ENCODE measurements at regions not wholly inside any gene's neighbourhood (a gene's known extent, or its start where the extent isn't known, plus 50 kb on each side); places are given as distances from the start of the nearest gene placed in this dataset.

DNA sequence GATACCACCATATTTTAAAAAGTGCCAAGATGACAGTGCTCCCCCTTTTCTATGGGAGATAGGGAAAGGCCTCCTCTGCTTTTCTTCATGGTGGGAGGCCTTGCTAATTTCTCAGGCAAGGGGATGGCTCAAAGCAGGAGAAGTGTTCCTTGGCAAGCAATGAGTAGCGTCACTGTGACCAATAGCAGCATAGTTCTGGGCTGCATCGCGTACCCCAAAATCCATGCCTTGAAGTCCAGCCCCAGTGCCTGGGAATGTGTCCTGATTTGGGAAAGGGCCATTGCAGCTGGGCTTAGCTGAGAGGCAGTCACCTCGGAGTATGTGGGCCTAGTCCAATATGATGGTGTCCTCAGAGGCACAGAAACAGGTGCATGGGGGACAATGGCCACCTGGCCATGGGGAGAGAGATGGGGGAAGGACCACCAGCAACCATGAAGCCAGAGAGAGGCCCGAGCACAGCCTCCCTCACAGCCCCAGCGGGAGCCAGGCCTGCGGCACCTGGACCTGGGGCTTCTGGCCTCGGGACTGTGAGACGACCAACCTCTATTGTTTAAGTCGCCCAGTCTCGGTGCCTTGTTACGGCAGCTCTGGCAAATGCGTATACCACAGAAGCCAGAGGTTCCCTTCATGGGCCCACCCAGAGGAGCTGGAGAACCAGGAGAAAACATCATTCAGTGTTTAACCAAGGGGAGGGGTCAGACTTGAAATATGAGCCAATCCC is 153.1 kb upstream of the RPS6KA2 start:
- TF ChIP-seq, protein P1, sequence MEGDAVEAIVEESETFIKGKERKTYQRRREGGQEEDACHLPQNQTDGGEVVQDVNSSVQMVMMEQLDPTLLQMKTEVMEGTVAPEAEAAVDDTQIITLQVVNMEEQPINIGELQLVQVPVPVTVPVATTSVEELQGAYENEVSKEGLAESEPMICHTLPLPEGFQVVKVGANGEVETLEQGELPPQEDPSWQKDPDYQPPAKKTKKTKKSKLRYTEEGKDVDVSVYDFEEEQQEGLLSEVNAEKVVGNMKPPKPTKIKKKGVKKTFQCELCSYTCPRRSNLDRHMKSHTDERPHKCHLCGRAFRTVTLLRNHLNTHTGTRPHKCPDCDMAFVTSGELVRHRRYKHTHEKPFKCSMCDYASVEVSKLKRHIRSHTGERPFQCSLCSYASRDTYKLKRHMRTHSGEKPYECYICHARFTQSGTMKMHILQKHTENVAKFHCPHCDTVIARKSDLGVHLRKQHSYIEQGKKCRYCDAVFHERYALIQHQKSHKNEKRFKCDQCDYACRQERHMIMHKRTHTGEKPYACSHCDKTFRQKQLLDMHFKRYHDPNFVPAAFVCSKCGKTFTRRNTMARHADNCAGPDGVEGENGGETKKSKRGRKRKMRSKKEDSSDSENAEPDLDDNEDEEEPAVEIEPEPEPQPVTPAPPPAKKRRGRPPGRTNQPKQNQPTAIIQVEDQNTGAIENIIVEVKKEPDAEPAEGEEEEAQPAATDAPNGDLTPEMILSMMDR (IDR thresholded peaks at IDR 0.05), result no peak
- intact Hi-C loops (cut with micrococcal nuclease), result loop anchor here (5.0 to 10.0 kb wide), 3 partner anchors 362 to 515 kb away; partner anchors contain the start of gene UNC93A (in 1 of the 2)
- Histone ChIP-seq H3K4me3 (replicated peaks in 1 of 3; ENCODE audit: low read depth in 2 of 3, low read length in 3 of 3) (no peak overlapping the region), H3K9me3 (replicated peaks in 1 of 2; ENCODE audit: control insufficient read depth in 1 of 2, insufficient read depth in 1 of 2, low read length in 2 of 2) (no peaks in the 10 kb centered on the region), H3K27me3 (ENCODE audit: control insufficient read depth in 2 of 2, insufficient read depth in 2 of 2, low read length in 2 of 2) (no peaks in the 10 kb centered on the region), H3K36me3 (replicated peaks in 1 of 2; ENCODE audit: control insufficient read depth in 1 of 2, insufficient read depth in 2 of 2, low read length in 2 of 2) (no peaks in the 10 kb centered on the region), H3K4me1 (ENCODE audit: control insufficient read depth in 1 of 2, insufficient read depth in 2 of 2, low read length in 2 of 2) (no peaks in the 10 kb centered on the region), H2AFZ (ENCODE audit: insufficient read depth, low read depth, low read length, poor library complexity, severe bottlenecking) (no peak overlapping the region), H3K79me2 (ENCODE audit: insufficient read depth, low read length) (no peaks in the 10 kb centered on the region), H3K9ac (ENCODE audit: insufficient read depth, low read length, poor library complexity, severe bottlenecking) (no peak overlapping the region), H3K27ac (ENCODE audit: low read depth in 1 of 2, low read length in 2 of 2) (no peak overlapping the region), H4K20me1 (ENCODE audit: insufficient read depth, low read length) (no peaks in the 10 kb centered on the region), H3K4me2 (replicated peaks; ENCODE audit: extremely low read depth, low read length, poor library complexity, severe bottlenecking) (no peak overlapping the region)
- Mint-ChIP-seq H3K27me3 (ENCODE audit: low read depth in 3 of 3) (peaks cover 0 to 6% (median 4%) of the 10 kb centered on the region in 3 donors), H3K4me1 (peaks cover 4% of the 10 kb centered on the region), H3K27ac (no peak overlapping the region), H3K9me3 (no peaks in the 10 kb centered on the region), H3K4me3 (no peak overlapping the region), H3K36me3 (no peaks in the 10 kb centered on the region)
- DNase-seq, result no peak
- WGBS (ENCODE audit: insufficient coverage), result 97% methylated on average over 13 of the region's 13 CpGs

DNA sequence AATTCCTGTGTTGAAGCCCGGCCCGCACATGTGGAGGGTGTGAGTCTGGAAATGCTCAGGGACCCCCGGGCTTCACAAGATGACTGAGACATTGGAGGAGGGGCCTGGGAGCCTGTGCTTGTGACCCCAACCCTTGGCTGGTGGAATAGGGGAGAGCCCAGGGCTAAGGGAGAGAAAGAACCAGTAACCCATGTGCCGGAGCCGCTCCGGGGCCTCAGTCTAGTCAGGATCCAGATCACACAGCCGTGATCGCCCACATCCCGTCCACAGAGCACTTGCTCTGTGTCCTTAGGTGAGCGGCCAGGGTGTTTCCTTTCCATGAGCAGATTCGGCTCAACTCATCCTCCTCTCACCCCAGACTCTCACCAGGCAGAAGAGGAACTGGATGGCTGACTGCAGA is 152.3 kb upstream of the RPS6KA2 start:
- H3K27ac ChIP-seq (ENCODE audit: low read depth in 1 of 2, low read length in 2 of 2), result no peak overlapping the region
- TF ChIP-seq, protein P1 (IDR thresholded peaks at IDR 0.05), result no peak
- H3K79me2 ChIP-seq (ENCODE audit: insufficient read depth, low read length), result no peaks in the 10 kb centered on the region
- H3K27me3 Mint-ChIP-seq (ENCODE audit: low read depth in 3 of 3), result peaks cover 0 to 6% (median 4%) of the 10 kb centered on the region in 3 donors
- H3K27me3 ChIP-seq (ENCODE audit: control insufficient read depth in 2 of 2, insufficient read depth in 2 of 2, low read length in 2 of 2), result no peaks in the 10 kb centered on the region
- no peaks in the 10 kb centered on the region for H3K36me3 ChIP-seq (replicated peaks in 1 of 2; ENCODE audit: control insufficient read depth in 1 of 2, insufficient read depth in 2 of 2, low read length in 2 of 2)
- no peak overlapping the region for H2AFZ ChIP-seq (ENCODE audit: insufficient read depth, low read depth, low read length, poor library complexity, severe bottlenecking)
- H3K36me3 Mint-ChIP-seq, result no peaks in the 10 kb centered on the region
- H3K9me3 ChIP-seq (replicated peaks in 1 of 2; ENCODE audit: control insufficient read depth in 1 of 2, insufficient read depth in 1 of 2, low read length in 2 of 2), result no peaks in the 10 kb centered on the region
- intact Hi-C loops (cut with micrococcal nuclease), result loop anchor here (5.0 to 10.0 kb wide), 3 partner anchors 363 to 515 kb away; partner anchors contain the start of gene UNC93A (in 1 of the 2)
- H3K9ac ChIP-seq (ENCODE audit: insufficient read depth, low read length, poor library complexity, severe bottlenecking), result no peak overlapping the region
- peaks cover 4% of the 10 kb centered on the region for H3K4me1 Mint-ChIP-seq
- H4K20me1 ChIP-seq (ENCODE audit: insufficient read depth, low read length), result no peaks in the 10 kb centered on the region
- no peak overlapping the region for H3K4me2 ChIP-seq (replicated peaks; ENCODE audit: extremely low read depth, low read length, poor library complexity, severe bottlenecking)
- H3K4me3 ChIP-seq (replicated peaks in 1 of 3; ENCODE audit: low read depth in 2 of 3, low read length in 3 of 3), result no peak overlapping the region
- DNase-seq, result no peak
- WGBS (ENCODE audit: insufficient coverage), result 83% methylated on average over 5 of the region's 11 CpGs
- H3K4me3 Mint-ChIP-seq, result no peak overlapping the region
- H3K9me3 Mint-ChIP-seq, result no peaks in the 10 kb centered on the region
- H3K4me1 ChIP-seq (ENCODE audit: control insufficient read depth in 1 of 2, insufficient read depth in 2 of 2, low read length in 2 of 2), result no peaks in the 10 kb centered on the region
- H3K27ac Mint-ChIP-seq, result no peak overlapping the region
